GM12878 (cell line): ENCODE measurements at regions not wholly inside any gene's neighbourhood (a gene's known extent, or its start where the extent isn't known, plus 50 kb on each side); places are given as distances from the start of the nearest gene placed in this dataset.

Experiments
- ATAC-seq: fragments of 200-7000 bp; cut with Tn5 transposase; 3 replicates; pipeline ENCODE4 v1.9.1; 2020; ENCODE audit warnings: mild to moderate bottlenecking, moderate library complexity
- BruUV-seq: library from RNA; stranded (reverse); fragments of 400-500 nt; replicated peaks from 2 replicates; lab custom pipeline; 2021; lab: Mats Ljungman, UMichigan
- CTCF ChIA-PET: fragments of 300-600 bp; sonication (Branson Sonifier 250); formaldehyde crosslinking; extraction: SDS; loops from one replicate; lab custom pipeline; 2021; ENCODE audit warnings: inconsistent platforms; lab: Yijun Ruan, JAX
- POLR2A ChIA-PET: fragments of 350-600 bp; formaldehyde crosslinking; extraction: SDS; loops from one replicate; lab custom pipeline; 2021; ENCODE audit warnings: inconsistent platforms; lab: Charles Lee
- RAD21 ChIA-PET: fragments of 300-600 bp; sonication (Branson Sonifier 250); formaldehyde crosslinking; loops from one replicate; lab custom pipeline; 2023; ENCODE audit warnings: antibody characterized with exemption; ENCODE audit not compliant: unreplicated experiment; lab: Charles Lee
- SMC1A ChIA-PET: fragments of 300-600 bp; sonication (Branson Sonifier 250); formaldehyde crosslinking; loops from one replicate; lab custom pipeline; 2023; ENCODE audit not compliant: unreplicated experiment, uncharacterized antibody; lab: Charles Lee
- DNase-seq: peaks from one replicate; pipeline ENCODE4 v3.0.0-alpha.2; 2011; ENCODE audit warnings: low read depth, low spot score
- FAIRE-seq: peaks from 3 replicates; lab custom pipeline; 2011; peaks lifted over from hg19 to GRCh38; lab: Jason Lieb, UNC
- H2AFZ ChIP-seq: 2 replicates; pipeline ENCODE4 v1.6.0; 2011; ENCODE audit warnings: low read depth, low read length, control low read depth; ENCODE audit not compliant: control insufficient read depth
- H3K27ac ChIP-seq: 2 replicates; pipeline ENCODE4 v1.5.1; 2011; ENCODE audit warnings: control low read depth; ENCODE audit not compliant: control insufficient read depth, insufficient read depth
- H3K27me3 ChIP-seq, 2 experiments: replicated peaks in 1 of 2; 2 replicates each; pipeline versions ENCODE4 v1.6.0 to v1.6.1; 2011; ENCODE audit warnings: low read length in 1 of 2; ENCODE audit not compliant: control insufficient read depth in 2 of 2, insufficient read depth in 2 of 2
- H3K36me3 ChIP-seq, 2 experiments: 2 replicates each; pipeline ENCODE4 v1.5.1; 2011; ENCODE audit warnings: low read length in 1 of 2; ENCODE audit not compliant: control insufficient read depth in 2 of 2, insufficient read depth in 2 of 2
- H3K4me1 ChIP-seq: 2 replicates; pipeline ENCODE4 v1.6.1; 2011; ENCODE audit warnings: mild to moderate bottlenecking, low read length, moderate library complexity, mixed read lengths; ENCODE audit not compliant: control insufficient read depth, insufficient read depth
- H3K4me2 ChIP-seq: 2 replicates; pipeline ENCODE4 v1.6.0; 2011; ENCODE audit warnings: control low read depth; ENCODE audit not compliant: control insufficient read depth, insufficient read depth
- H3K4me3 ChIP-seq: fragments of 200-600 bp; sonication (generic); 2 replicates; pipeline ENCODE4 v1.5.1; 2016
- H3K79me2 ChIP-seq: 2 replicates; pipeline ENCODE4 v1.6.0; 2011; ENCODE audit warnings: low read length; ENCODE audit not compliant: control insufficient read depth, insufficient read depth
- H3K9ac ChIP-seq: 2 replicates; pipeline ENCODE4 v1.8.0; 2011; ENCODE audit warnings: low read length, control low read depth, mixed read lengths; ENCODE audit not compliant: control insufficient read depth, insufficient read depth
- H3K9me3 ChIP-seq: replicated peaks from 3 replicates; pipeline ENCODE4 v1.5.1; 2011; ENCODE audit warnings: mild to moderate bottlenecking, low read length; ENCODE audit not compliant: control insufficient read depth, insufficient read depth
- H4K20me1 ChIP-seq: 2 replicates; pipeline ENCODE4 v1.6.0; 2011; ENCODE audit not compliant: control insufficient read depth, insufficient read depth
- EED ChIP-seq: sonication (generic); IDR thresholded peaks from 2 replicates; pipeline ENCODE4 v1.6.1; 2016; ENCODE audit warnings: antibody characterized with exemption, low read depth
- FOXM1 ChIP-seq: IDR thresholded peaks from 2 replicates; pipeline ENCODE4 v1.6.1; 2012; ENCODE audit warnings: low read depth, mild to moderate bottlenecking, inconsistent platforms, low read length, moderate library complexity
- GABPA ChIP-seq: IDR thresholded peaks from 2 replicates; pipeline ENCODE4 v1.6.1; 2014; ENCODE audit warnings: antibody characterized with exemption, low read depth, mild to moderate bottlenecking, inconsistent platforms
- IKZF2 ChIP-seq, 2 experiments: fragments of 450-650 bp; IDR thresholded peaks; 2 replicates each; pipeline ENCODE4 v1.6.1; 2017; ENCODE audit warnings: mild to moderate bottlenecking in 2 of 2, moderate library complexity in 2 of 2
- MYB ChIP-seq: fragments of 150-350 bp; IDR thresholded peaks from 2 replicates; pipeline ENCODE4 v1.6.1; 2014; ENCODE audit warnings: mild to moderate bottlenecking, low read depth, low read length, borderline replicate concordance
- MYC ChIP-seq: IDR thresholded peaks from 2 replicates; pipeline ENCODE4 v1.6.1; 2011; ENCODE audit warnings: mild to moderate bottlenecking, low read length, moderate library complexity, inconsistent platforms; ENCODE audit not compliant: insufficient read depth, insufficient replicate concordance, insufficient read length, severe bottlenecking
- PAX5 ChIP-seq: IDR thresholded peaks from 2 replicates; pipeline ENCODE4 v1.6.1; 2011; ENCODE audit warnings: low read depth, low read length, borderline replicate concordance
- POLR2A ChIP-seq: IDR thresholded peaks from 2 replicates; pipeline ENCODE4 v1.6.1; 2011; ENCODE audit warnings: low read depth, mild to moderate bottlenecking, low read length
- RAD51 ChIP-seq: fragments of 450-650 bp; IDR thresholded peaks from 2 replicates; pipeline ENCODE4 v1.6.1; 2016; ENCODE audit warnings: moderate library complexity, mild to moderate bottlenecking, inconsistent platforms
- STAT1 ChIP-seq: fragments of 450-650 bp; conservative IDR thresholded peaks from 2 replicates; pipeline ENCODE4 v1.6.1; 2014; ENCODE audit warnings: antibody characterized with exemption, mild to moderate bottlenecking
- WRNIP1 ChIP-seq: IDR thresholded peaks from 2 replicates; pipeline ENCODE4 v1.6.1; 2011; ENCODE audit warnings: low read depth, low read length, improper control_type of control experiment, borderline replicate concordance
- ZBTB40 ChIP-seq: fragments of 450-650 bp; IDR thresholded peaks from 2 replicates; pipeline ENCODE4 v1.6.1; 2016; ENCODE audit warnings: mild to moderate bottlenecking, moderate library complexity, borderline replicate concordance
- WGBS: methylation state at CpG from one replicate; pipeline ENCODE4 v1.1.6; 2016; ENCODE audit warnings: low lambda C conversion rate; ENCODE audit not compliant: insufficient replicate concordance, insufficient coverage; ENCODE audit errors: missing lambda C conversion rate; 5-methylcytosine and 5-hydroxymethylcytosine counted together
- in situ Hi-C: fragments of 300-500 bp; cut with MboI; formaldehyde crosslinking; loops from 9 replicates; pipeline ENCODE4 v1.14.3; 2018; ENCODE audit warnings: mixed read lengths
- intact Hi-C: fragments of 100-400 bp; cut with micrococcal nuclease; formaldehyde crosslinking; loops from one replicate; pipeline ENCODE4 v1.14.2; 2022; ENCODE audit not compliant: unreplicated experiment
- TF ChIP-seq, protein P1 (sequence below): IDR thresholded peaks from 2 replicates; pipeline ENCODE4 v1.6.1; 2011; ENCODE audit warnings: low read depth, mild to moderate bottlenecking, low read length, moderate library complexity, borderline replicate concordance; ENCODE audit errors: extremely low read depth
- TF ChIP-seq, protein P2 (sequence below): IDR thresholded peaks from 2 replicates; pipeline ENCODE4 v1.6.1; 2012; ENCODE audit warnings: low read length, inconsistent platforms
- TF ChIP-seq, protein P3 (sequence below): fragments of 450-650 bp; IDR thresholded peaks from 2 replicates; pipeline ENCODE4 v1.6.1; 2017; ENCODE audit warnings: mild to moderate bottlenecking, low read depth, inconsistent platforms; ENCODE audit not compliant: poor library complexity, severe bottlenecking

DNA sequence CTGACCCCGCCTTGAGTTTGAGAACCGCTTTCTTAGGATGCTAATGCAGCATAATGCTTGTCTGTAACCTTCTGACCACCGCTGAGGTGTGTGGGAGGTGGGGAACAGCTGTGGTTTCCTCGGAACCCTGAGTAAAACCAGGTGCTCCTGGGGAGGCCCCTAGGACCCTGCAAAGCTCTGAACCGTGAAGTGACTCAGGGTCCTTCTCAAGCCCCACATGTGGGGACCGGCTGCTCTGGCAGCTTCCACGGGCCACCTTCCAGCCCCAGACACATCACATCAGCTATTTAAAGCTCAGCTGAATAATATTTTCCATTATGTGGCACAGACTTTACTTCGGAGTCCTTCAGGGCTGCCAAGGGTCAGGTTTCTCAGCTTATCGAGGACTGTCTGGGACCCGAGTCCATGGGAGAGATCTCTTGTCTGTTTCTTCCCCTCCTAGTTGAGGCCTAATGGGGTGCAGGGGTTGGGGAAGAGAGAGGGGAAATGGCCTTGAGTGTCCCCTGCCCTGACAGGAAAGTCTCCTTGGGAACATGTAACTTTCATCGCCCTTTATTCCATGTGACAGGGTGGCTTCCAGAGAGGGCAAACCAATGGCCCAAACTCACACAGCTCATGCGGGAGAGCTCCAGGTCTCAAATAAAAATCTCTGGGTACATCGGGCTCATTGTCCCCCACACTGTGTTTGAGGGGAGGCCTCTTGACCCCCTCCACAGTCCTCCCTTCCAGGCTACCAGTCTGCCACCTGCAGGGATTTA lies 186.1 kb upstream of the SLC24A3 start:
- no peaks in the 10 kb centered on the region for H3K79me2 ChIP-seq
- peak overlapping the region; percentile 42 for H3K4me2 ChIP-seq
- H4K20me1 ChIP-seq, result no peaks in the 10 kb centered on the region
- no peak overlapping the region for H3K4me3 ChIP-seq
- ChIA-PET SMC1A (interaction anchor here (0.6 to 2.9 kb wide), 5 partner anchors 28 to 394 kb away, joined by 3 to 21 read pairs (median 3); no protein-coding TSS in a partner anchor), CTCF (interaction anchor here (0.9 to 2.6 kb wide), 7 partner anchors 16 to 394 kb away, joined by 3 to 6 read pairs (median 4); no protein-coding TSS in a partner anchor), RAD21 (interaction anchor here (0.9 to 1.7 kb wide), 4 partner anchors 11 to 49 kb away, joined by 3 to 11 read pairs (median 4); no protein-coding TSS in a partner anchor), POLR2A (interaction anchor here (0.8 kb wide), 1 partner anchor 45 kb away, joined by 3 read pairs; no protein-coding TSS in a partner anchor)
- intact Hi-C loops (no loop called here), in situ Hi-C loops (no loop called here)
- H3K27me3 ChIP-seq, result no peaks in the 10 kb centered on the region
- no peaks in the 10 kb centered on the region for H3K9me3 ChIP-seq
- no peaks in the 10 kb centered on the region for H3K36me3 ChIP-seq
- WGBS, result 16% methylated on average over 13 of the region's 13 CpGs
- no peak overlapping the region for H3K9ac ChIP-seq
- FAIRE-seq, result no peak
- H3K4me1 ChIP-seq, result peaks cover 12% of the 10 kb centered on the region
- no TSS peak for BruUV-seq
- no peak overlapping the region for H2AFZ ChIP-seq
- peak; percentile 33 for DNase-seq
- ATAC-seq, result peak; percentile 86
- H3K27ac ChIP-seq, result no peak overlapping the region
- TF ChIP-seq STAT1, result no peak
- no peak for TF ChIP-seq POLR2A
- no peak for TF ChIP-seq RAD51
- TF ChIP-seq PAX5, result peak; percentile 85; the same call in 1 of the 2 replicates
- TF ChIP-seq ZBTB40, result no peak
- TF ChIP-seq, protein P1, sequence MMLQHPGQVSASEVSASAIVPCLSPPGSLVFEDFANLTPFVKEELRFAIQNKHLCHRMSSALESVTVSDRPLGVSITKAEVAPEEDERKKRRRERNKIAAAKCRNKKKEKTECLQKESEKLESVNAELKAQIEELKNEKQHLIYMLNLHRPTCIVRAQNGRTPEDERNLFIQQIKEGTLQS, result no peak
- no peak for TF ChIP-seq WRNIP1
- TF ChIP-seq EED, result peak; percentile 21; the same call in 1 of the 2 replicates
- TF ChIP-seq FOXM1, result peak; percentile 47; the same call in 1 of the 2 replicates
- TF ChIP-seq, protein P2, sequence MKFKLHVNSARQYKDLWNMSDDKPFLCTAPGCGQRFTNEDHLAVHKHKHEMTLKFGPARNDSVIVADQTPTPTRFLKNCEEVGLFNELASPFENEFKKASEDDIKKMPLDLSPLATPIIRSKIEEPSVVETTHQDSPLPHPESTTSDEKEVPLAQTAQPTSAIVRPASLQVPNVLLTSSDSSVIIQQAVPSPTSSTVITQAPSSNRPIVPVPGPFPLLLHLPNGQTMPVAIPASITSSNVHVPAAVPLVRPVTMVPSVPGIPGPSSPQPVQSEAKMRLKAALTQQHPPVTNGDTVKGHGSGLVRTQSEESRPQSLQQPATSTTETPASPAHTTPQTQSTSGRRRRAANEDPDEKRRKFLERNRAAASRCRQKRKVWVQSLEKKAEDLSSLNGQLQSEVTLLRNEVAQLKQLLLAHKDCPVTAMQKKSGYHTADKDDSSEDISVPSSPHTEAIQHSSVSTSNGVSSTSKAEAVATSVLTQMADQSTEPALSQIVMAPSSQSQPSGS, result 0 out of 2 replicates have a peak, but pooled peaks have one; percentile 20
- no peak for TF ChIP-seq MYC
- TF ChIP-seq MYB, result no peak
- TF ChIP-seq IKZF2 (IDR thresholded peaks at IDR 0.05), result peak in 1 of 2 experiments; percentile 20; a peak in 1 of 4 replicates
- TF ChIP-seq GABPA, result no peak
- TF ChIP-seq, protein P3, sequence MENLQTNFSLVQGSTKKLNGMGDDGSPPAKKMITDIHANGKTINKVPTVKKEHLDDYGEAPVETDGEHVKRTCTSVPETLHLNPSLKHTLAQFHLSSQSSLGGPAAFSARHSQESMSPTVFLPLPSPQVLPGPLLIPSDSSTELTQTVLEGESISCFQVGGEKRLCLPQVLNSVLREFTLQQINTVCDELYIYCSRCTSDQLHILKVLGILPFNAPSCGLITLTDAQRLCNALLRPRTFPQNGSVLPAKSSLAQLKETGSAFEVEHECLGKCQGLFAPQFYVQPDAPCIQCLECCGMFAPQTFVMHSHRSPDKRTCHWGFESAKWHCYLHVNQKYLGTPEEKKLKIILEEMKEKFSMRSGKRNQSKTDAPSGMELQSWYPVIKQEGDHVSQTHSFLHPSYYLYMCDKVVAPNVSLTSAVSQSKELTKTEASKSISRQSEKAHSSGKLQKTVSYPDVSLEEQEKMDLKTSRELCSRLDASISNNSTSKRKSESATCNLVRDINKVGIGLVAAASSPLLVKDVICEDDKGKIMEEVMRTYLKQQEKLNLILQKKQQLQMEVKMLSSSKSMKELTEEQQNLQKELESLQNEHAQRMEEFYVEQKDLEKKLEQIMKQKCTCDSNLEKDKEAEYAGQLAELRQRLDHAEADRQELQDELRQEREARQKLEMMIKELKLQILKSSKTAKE, result peak; percentile 35
